ENCODE measurements at regions not wholly inside any gene's neighbourhood (a gene's known extent, or its start where the extent isn't known, plus 50 kb on each side); places are given as distances from the start of the nearest gene placed in this dataset.

DNA sequence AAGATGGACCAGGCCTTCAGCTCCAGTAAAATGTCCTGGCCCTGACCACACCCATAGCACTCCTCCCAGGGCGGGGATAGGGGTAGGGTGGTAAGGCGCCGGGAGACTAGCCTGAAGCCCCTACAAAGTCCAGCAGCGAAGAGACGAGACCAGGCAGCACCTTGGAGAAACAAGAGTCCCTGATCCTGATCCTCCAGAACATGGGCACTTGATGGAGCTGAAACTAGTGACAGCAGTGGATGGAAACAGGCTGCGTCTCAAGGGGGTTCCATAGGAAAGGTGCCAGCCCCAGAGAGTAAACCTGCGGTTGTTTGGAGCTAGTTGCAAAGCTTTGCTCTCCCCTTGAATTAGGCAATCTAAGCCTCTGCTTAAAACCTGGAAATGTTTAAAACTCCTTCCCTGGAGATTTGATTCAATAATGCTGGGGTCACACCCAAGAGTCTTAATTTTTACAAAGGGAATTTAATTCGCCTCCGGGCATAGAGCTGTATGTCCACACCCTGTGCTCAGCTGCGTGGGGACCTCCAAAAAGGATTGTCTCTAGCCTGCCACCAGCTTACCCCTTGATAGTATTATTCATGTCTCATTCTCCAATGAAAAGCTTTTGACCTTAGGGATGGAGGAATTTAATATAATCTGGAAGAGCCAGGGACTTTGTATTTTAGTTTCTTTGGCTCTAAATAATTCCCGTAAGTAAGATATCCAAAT lies 258.6 kb downstream of the PMP22 start:
- TF ChIP-seq, protein P1, sequence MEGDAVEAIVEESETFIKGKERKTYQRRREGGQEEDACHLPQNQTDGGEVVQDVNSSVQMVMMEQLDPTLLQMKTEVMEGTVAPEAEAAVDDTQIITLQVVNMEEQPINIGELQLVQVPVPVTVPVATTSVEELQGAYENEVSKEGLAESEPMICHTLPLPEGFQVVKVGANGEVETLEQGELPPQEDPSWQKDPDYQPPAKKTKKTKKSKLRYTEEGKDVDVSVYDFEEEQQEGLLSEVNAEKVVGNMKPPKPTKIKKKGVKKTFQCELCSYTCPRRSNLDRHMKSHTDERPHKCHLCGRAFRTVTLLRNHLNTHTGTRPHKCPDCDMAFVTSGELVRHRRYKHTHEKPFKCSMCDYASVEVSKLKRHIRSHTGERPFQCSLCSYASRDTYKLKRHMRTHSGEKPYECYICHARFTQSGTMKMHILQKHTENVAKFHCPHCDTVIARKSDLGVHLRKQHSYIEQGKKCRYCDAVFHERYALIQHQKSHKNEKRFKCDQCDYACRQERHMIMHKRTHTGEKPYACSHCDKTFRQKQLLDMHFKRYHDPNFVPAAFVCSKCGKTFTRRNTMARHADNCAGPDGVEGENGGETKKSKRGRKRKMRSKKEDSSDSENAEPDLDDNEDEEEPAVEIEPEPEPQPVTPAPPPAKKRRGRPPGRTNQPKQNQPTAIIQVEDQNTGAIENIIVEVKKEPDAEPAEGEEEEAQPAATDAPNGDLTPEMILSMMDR (IDR thresholded peaks at IDR 0.05): no peak
- TF ChIP-seq POLR2A (IDR thresholded peaks at IDR 0.05): no peak
- no peak for TF ChIP-seq POLR2AphosphoS5 (IDR thresholded peaks at IDR 0.05; ENCODE audit: insufficient read depth in 1 of 2, low read depth in 1 of 2)
